Stimulated activated CD8-positive, alpha-beta memory T cell treated with anti-CD3 and anti-CD28 coated beads, Interleukin-7, amount 100 ng/mL, for 48 hours (primary cell): ENCODE measurements at regions not wholly inside any gene's neighbourhood (a gene's known extent, or its start where the extent isn't known, plus 50 kb on each side); places are given as distances from the start of the nearest gene placed in this dataset.
"Not testable (repeated sequence)": the region's sequence is repeated elsewhere in the genome, so short reads cannot be mapped to it uniquely, and the experiment has no call there.

ENCODE experiments used
- DNase-seq, 2 donors: peaks; one replicate each; pipeline ENCODE4 v3.0.0-alpha.2; 2020; ENCODE audit warnings: low read depth in 1 of 2; ENCODE audit errors: extremely low read depth in 1 of 2

DNA sequence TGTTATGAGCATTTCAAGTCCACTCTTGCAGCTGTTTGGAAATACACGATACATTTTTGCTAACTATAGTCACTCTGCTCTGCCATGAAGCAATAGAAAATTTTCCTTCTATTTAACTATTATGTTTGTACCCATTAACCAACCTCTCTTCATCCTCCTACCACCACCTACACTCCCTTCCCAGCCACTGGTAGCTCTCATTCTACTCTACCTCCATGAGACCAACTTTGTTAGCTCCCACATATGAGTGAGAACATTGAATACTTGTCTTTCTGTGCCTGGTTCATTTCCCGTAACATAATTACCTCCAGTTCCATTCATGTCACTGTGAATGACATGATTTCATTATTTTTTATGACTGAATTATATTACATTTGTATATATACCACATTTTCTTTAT is 505.9 kb upstream of the CCNG1 start:
- no peak for DNase-seq

DNA sequence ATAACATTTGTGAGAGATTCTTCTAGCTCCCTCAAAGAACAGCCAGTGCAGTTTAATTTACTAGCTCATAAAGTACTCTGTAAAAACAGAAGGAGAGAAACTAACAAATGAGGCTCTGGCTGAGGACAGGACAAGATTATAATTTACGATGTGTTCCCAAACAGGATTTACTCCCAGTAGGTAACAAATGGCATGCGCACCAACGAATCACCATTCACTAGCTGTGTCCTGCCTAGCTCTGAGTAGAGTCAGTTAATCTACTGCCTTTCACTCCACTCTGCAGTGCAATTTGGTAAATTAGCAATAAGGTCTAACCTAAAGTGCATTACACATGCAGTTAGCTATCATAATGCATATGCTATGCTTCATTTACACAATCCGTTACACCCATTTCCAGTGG is 497.4 kb upstream of the CCNG1 start:
- DNase-seq: no peak

DNA sequence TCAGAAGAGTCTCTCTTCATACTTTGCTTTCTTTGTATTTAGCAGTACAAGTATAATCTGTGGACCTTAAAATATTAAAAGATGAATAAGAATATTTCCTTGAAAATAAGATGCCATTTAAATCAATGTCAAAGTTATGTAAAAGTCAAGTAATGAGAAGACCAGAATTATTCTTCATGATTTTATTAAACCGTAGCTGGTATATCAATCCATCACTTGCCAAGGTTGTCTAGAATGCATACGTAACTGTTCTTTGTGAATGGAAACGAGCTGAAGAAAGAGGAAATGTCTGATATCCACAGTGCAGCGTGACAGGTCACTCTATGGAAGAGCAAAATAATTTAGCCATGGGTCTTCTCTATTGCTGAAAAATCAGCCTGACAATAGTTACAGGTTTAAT is 488.7 kb upstream of the CCNG1 start:
- no peak for DNase-seq

DNA sequence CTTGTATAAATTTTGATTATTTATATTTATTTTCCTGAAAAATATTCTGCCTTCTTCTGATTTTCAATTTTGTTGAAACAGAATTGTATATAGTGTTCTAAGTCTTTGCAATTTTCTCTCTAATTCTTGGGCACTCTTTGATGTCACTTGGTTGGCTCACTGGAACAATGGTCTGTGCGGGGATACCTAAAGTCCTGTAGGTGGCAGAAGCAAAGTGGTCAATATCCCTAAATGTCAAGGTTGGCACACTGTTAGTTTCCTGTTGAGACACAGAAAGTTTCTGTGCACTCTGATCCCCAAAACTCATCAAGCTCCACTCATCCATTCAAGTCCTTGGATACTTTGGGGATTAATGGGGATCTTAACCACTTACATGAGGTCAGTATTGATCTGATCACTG is 480.8 kb upstream of the CCNG1 start:
- no peak for DNase-seq

DNA sequence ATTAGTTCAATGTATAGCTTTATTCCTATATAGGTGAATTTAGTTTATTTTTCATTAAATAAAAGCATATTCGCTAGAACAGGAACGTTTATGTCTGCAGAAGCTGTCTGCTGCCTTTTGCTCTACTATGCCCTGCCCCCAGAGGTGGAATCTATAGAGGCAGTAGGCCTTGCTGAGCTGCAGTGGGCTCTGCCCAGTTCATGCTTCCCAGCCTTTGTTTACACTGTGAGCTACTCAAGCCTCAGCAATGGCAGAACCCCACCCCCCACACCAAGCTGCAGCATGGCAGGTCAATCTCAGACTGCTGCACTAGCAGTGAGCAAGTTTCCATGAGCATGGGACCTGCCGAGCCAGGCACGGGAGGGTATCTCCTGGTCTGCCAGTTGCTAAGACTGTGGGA is 473.3 kb upstream of the CCNG1 start:
- not testable (repeated sequence) for DNase-seq

DNA sequence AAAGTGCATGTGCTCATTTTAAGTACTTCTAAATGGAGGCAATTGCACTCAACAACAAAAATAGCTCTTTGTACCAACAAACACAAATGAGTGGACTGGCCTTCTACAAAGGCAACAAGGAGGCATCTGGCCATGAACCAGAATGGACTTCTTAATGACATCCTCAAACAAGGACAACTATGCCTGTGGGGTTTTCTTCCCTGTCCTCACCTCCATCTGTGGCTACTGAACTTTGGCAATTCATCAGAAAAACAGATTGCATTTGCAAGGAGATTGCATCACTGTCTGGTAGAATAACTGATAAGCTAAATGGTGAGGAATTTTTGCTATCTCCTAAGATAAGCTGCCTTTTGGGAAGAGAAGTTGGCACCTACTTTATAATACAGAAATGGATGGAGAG is 447.3 kb upstream of the CCNG1 start:
- no peak for DNase-seq

DNA sequence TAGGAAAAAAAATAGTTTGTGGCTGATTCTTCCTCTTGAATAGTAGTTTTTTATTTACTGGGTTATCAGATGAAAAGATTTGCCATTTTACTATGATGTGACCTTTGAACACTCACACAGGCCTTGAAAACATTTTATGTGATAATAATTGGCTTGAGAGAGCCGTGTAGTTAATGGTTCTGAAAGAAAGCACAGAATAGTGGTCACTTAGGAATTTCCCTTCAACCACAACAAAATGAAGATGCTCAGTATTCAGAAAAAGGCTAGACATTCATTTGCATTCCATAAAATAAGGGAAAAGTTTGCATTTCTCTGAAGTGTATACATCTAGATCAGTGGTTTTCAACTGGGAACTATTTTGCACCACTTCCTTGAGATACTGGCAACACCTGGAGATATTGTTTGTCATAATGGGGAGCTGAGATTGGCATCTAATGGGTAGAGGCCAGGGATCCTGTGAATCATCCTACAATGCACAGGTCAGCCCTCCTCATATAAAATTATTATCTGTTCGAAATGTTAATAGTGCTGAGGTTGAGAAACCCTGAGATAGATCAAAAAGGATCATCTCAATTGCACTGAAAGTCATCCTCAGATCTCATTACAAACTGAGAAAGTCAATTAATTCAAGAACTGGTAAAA is 446.4 kb upstream of the CCNG1 start:
- no peak for DNase-seq

DNA sequence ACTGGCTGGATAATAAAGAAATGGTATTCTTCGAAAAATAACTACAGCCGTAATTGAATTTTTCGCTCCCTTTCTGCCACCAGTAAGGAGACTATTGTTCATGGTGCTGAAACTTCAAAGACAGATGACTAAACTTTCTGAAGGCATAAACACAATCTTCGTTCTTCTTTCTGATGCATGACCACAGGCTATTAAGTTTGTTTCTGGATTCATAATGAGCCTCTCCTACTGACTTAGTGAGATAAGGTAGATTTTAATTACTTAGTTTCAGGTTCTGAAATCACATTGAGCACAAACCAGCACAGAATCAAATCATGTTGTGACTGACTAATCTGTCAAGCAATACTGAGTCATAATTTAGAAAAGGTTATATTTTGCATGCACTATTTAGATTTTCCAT is 441.8 kb upstream of the CCNG1 start:
- DNase-seq: no peak

DNA sequence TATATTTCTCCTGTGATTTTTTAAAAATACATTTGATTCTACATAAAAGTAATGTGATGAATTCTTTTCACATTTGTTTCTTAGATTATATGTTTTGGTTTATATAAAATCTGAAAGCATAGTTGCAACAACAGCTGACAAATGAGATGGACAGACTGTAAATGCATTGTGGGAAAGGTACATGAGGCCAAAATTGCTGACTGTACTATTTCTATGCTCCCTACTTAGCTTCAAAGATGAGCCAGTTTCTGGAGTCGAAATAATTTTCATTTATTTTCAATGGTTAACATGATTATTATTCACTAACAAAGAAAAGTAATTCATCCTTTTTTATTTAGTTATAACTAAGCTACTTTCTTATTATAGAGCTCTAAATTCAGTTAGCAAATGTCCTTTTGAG is 441.3 kb upstream of the CCNG1 start:
- DNase-seq: no peak

DNA sequence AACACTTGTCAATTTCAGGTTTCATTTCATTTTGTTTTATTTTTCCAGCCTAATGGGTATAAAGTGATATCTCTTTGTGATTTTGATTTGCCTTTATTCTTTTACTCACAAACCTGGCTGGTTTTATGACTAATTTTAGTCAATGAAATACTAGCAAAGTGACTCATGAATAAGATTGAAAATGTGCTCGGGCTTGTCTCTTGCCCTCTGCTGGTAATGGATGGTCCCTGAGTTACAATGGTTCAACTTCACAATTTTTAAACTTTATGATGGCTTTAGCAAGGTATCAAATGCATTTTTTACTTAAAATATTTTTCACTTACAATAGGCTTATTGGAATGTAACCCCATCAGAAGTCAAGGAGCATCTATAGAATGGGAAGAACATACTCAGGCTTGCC is 431.4 kb upstream of the CCNG1 start:
- DNase-seq: no peak

DNA sequence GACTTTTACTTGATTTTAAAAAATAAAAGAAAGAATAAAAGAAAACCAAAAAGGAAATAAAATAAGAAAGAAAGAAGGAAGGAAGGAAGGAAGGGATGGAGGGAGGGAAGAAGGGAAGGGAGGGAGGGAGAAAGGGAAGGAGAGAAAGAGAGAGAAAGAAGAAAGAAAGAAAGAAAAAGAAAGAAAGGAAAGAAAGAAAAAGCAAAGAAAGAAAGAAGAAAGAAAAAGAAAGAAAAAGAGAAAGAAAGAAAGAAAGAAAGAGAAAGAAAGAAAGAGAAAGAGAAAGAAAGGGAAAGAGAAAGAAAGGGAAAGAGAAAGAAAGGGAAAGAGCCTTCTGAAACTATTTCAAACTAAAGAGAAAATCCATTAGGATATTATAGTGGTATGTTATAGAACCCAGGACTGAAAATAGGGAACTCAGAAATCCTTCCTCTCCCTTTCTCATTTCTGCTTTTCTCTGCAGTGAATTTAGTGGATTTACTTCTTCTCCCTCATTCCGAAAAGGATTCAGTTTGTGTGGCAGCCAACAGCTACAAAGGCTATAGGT is 414.7 kb upstream of the CCNG1 start:
- DNase-seq: no peak

DNA sequence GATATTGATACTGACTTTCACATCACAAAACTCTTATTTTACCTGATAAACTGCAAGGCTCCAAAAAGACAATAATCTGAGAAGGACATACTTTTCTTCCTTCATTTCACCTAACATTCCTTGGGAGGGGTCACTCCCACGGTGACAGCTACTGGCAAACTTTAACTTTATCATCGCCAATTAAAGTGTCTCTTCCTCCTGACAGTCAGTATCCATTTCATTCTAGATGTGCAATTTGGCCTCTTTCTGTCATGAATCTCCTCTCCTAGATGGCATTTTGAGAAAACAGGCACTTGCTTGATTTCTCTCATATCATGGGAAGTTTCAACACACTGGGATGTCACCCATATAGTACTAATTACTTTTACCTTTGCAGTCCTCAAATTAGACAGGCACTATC is 413.5 kb upstream of the CCNG1 start:
- DNase-seq: no peak

DNA sequence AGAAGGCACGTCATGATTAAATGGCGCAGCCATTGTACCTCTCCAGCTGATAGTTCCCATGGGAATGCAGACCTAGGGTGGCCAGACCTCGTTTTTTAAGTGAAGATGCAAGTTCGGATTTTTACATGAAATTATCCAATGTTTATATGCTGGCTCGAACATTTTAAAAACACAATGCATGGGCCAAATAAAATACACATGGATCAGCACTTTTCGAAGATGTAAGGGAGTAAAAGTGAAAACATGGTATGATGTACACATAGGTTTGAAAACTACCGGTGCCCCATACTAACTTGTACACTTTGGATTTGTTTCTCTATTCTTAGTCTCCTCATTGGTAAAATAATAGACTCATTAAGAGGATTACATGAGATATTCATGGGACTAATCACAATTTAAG is 412.5 kb upstream of the CCNG1 start:
- DNase-seq: no peak

DNA sequence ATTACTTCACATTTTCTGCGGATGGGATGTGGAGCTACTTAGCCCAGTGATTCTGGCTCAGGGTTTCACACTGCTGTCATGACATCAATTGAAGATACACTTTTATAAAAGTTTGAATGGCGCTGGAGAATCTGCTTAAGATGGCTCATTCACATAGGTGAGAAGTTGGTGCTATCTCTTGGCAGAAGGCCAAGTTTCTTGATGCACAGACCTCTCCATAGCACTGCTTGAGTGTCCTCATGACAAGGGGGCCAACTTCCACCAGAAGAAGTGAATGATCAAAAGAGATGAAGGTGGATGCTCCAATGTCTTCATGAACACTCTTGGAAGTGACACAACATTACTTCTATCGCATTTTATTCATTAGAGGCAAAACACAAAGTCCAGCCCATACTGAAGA is 403.7 kb upstream of the CCNG1 start:
- no peak for DNase-seq

DNA sequence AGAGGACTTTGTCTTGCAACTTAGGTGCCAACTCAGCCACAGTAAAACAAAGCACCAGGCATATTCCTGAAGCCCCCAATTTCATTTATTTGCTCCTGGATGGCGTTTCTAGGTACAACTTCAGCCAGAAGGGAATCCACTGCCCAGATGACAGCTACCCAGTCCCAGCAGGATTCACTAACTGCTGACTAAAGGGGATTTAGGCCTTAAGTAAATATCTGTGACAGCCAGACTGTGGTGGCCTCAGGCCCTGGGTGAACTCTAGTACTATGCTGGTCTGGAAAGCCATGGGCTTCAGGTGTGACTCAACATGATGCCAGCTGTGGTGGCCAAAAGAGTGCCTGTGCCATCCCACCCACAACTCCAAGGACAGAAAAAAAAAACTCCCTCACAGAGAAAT is 396.1 kb upstream of the CCNG1 start:
- DNase-seq: no peak

DNA sequence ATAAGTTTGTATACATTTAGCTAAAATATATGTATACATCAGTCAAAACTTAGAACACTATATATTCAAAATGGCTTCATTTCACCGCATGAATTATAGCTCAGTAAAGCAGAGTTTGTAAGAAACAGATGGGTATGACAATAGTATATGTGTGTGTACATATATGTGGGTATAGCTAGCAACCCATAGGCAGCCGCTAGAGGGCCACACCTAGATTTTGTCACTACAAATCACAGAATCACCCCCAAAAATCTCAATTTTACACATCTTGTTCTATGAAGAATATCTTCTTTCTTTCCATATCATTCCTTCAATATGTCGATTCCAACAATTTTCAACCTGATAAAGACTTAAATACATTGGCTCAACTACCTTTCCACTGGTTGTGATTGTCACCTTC is 357.8 kb upstream of the CCNG1 start:
- DNase-seq: no peak

DNA sequence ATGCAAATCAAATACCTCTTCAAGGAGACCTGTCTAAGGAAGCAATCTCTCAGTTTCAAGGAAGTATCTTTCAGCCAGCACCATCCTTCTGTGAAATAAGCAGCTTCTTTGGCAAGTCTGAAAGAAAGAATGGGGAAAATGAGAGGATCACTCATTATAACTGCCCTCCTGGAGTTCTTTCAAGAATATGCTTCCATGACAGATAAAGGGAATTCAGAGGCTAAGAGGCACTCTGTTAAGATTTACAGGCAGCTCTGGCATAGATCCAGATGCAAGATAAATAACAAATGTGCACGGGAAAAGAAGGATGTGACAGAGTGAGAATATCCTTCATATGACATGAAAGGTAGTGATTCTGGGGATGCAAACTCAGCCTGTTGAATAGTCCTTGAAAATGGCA is 348.2 kb upstream of the CCNG1 start:
- no peak for DNase-seq

DNA sequence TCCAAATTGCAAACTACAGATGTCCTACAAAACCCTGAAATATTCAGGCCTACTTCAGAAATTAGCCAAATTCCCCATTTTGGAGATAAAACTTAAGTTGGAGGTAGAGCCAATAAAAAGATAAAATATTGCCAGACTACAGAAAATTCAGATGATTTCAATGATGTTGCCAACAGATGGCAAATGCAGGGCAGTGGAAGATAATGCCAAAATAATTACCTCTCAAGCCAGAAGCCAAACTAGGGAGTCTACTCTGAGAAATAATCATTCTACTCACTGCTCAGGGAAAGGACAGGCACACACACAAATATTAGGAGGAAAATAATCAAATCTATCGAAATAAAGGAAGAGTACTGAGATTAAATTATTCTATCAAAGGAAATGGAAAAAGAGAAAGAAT is 347.5 kb upstream of the CCNG1 start:
- DNase-seq: no peak

DNA sequence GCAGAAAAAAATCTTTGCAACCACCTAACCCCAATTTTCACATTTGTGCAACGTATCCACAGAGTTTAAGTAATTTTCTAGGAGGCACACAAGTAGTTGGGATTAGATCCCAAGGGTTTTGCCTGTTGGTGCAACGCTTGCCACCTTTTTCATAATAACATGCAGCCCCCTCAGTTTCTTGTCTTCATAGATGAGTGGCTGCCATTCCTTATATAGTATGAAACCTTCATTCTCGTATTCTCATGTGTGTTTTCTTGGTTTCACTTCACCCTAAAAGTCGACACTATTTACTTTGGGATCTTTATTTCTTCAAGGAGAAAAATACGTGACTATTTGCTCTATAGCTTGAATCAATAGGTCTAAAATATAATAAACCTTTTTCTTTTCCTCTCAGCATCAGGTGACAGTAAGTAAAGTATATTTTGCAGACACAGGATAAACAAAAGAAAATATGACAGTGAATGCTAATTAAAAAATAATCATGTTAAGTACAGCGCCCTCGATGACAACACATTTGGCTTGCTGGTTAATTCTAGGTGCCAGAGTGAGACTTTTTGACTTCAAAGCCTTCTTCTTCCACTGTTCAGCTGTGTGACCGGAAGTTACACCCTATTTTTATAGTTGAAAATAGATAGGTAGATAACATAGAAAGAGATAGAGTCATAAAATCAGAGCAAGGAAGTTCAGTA is 342.8 kb upstream of the CCNG1 start:
- no peak for DNase-seq

DNA sequence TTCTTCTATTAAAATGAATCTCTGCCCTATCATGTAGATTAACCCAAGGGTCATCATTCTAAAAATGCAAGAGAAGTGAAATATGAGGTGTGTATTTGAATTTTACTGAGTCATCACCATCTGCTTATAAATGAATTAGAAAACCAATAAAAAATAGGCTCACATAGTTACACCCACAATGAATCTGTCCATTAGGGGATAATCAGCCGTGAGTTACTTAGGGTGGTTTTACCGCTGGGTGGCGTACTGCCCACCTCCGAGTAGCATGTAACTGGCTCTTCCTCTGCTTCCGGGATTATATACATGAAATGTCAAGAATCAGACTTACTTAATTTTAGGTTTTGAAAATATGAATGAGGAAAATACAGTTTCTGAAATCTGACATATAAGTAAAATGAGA is 332.9 kb upstream of the CCNG1 start:
- DNase-seq: no peak

DNA sequence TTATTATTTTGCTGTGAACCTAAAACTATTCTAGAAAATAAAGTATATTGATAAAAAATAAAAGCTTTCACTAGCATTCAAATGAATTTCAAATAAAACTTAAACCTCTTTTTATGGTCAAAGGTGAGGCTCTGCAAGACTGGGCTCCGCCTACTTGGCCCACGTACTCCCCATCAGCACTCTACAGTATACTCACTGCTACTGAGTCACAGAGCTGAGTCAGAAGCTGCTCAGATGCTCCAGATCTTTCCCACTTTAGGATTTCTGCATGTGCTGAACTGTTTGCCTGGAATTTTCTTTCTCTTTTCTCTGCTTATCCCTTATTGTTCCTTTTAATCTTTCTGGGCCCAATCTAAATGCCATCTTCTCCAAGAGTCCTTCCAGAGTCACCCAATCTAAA is 331.9 kb upstream of the CCNG1 start:
- no peak for DNase-seq

DNA sequence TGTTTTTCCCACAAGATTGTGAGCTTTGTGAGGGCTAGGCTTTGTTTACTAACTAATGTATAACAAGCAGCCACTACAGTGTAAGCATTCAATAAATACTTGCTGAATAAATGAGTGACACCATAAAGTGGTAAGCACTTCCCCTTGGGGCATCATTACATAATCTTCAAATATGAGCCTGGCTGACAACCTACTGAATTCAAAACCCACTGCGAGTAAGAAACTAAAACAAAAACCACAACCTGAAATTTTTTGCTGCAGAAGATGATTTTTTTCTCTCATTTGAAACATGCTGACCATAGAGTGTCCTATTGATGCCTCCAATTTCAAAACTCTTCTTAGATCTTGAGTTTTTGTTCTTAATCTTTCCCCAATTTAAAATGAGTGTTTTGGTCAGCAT is 331.3 kb upstream of the CCNG1 start:
- no peak for DNase-seq

DNA sequence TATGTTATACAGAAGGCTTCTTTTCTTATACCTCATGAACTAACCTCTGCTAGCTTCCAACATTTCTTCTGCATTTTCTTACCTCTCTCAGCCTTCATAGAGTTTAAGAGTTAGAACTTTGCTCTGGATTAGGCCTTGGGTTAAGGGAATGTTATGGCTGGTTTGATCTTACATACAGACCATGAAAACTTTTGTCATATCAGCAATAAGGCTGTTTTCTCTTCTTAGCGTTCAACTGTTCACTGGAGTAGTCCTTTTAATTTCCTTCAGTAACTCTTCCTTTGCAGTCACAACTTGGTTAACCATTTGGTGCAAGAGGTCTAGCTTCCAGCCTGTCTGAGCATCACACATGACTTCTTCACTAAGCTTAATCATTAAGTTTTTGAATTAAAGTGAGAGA is 329.0 kb upstream of the CCNG1 start:
- DNase-seq: no peak
